Glutamatergic neuron (in vitro differentiated cells): ENCODE measurements at regions not wholly inside any gene's neighbourhood (a gene's known extent, or its start where the extent isn't known, plus 50 kb on each side); places are given as distances from the start of the nearest gene placed in this dataset.

Source experiments
- DNase-seq: peaks from one replicate; pipeline ENCODE4 v3.0.0; 2022
- H3K27ac Mint-ChIP-seq: one replicate; pipeline ENCODE4 v1.8.0; 2020; ENCODE audit warnings: mild to moderate bottlenecking, mixed read lengths, inconsistent platforms; ENCODE audit not compliant: unreplicated experiment
- H3K27me3 Mint-ChIP-seq: one replicate; pipeline ENCODE4 v1.8.0; 2020; ENCODE audit warnings: mild to moderate bottlenecking, moderate library complexity, mixed read lengths, inconsistent platforms; ENCODE audit not compliant: unreplicated experiment
- H3K36me3 Mint-ChIP-seq: one replicate; pipeline ENCODE4 v1.8.0; 2020; ENCODE audit warnings: mild to moderate bottlenecking, mixed read lengths, inconsistent platforms; ENCODE audit not compliant: unreplicated experiment
- H3K4me1 Mint-ChIP-seq: one replicate; pipeline ENCODE4 v1.8.0; 2020; ENCODE audit warnings: mild to moderate bottlenecking, low read depth, mixed read lengths, inconsistent platforms; ENCODE audit not compliant: unreplicated experiment
- H3K4me3 Mint-ChIP-seq: one replicate; pipeline ENCODE4 v1.8.0; 2020; ENCODE audit warnings: mild to moderate bottlenecking, mixed read lengths, inconsistent platforms; ENCODE audit not compliant: unreplicated experiment
- H3K9me3 Mint-ChIP-seq: one replicate; pipeline ENCODE4 v1.8.0; 2020; ENCODE audit warnings: mild to moderate bottlenecking, moderate library complexity, mixed read lengths, inconsistent platforms; ENCODE audit not compliant: unreplicated experiment
- TF ChIP-seq, protein P1 (sequence below): fragments of 200-600 bp; sonication (generic); IDR thresholded peaks from one replicate; pipeline ENCODE4 v1.5.0; 2021; ENCODE audit not compliant: partially characterized antibody, unreplicated experiment

DNA sequence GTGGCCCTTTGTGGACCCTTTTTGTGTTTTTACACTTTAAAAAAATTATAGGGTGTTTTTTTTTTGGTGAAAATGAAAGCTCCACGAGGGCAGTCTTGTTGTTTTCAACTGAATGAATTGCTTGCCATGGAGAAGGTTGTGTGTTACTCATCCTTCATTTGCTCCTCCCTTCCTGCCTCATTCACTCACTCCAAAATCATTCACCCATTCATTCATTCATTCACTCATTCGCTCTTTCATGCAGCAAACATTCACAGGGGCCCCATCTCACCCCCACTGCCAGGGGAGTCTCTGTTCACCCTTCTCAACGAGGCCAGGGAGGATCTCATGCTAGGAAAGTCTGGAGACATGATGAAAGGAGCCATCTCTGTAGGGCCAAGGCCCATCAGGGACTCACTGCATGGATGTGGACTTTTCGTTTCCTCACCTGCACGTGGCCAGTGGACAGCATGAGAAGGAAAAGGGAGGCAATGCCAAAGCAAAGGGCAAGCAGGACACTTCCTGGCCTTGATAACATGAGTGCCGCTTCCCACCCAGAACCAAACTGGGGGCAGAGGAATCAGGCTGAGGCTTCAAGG lies 62.8 kb upstream of the COL13A1 start:
- Mint-ChIP-seq H3K27ac (no peak overlapping the region), H3K4me3 (no peak overlapping the region)

DNA sequence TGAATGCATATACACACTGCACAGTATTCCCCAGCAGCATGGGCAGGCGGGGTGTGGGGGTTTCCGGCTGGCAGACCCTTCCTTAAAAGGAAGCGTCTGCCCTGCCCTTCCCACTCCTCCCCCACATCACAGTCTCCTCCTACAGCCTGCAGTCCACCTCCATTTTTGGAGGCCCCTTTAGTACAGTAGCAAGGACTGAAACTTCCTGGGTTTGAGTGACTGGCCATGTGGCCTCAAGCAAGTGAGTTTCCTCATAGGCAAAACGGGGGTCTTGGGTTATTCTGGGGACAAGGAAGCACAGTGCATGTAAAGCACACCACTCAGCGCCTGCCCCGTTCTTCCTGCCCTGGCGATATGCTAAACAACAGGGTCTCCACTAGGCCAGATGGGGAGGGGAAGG lies 62.1 kb upstream of the COL13A1 start:
- TF ChIP-seq, protein P1, sequence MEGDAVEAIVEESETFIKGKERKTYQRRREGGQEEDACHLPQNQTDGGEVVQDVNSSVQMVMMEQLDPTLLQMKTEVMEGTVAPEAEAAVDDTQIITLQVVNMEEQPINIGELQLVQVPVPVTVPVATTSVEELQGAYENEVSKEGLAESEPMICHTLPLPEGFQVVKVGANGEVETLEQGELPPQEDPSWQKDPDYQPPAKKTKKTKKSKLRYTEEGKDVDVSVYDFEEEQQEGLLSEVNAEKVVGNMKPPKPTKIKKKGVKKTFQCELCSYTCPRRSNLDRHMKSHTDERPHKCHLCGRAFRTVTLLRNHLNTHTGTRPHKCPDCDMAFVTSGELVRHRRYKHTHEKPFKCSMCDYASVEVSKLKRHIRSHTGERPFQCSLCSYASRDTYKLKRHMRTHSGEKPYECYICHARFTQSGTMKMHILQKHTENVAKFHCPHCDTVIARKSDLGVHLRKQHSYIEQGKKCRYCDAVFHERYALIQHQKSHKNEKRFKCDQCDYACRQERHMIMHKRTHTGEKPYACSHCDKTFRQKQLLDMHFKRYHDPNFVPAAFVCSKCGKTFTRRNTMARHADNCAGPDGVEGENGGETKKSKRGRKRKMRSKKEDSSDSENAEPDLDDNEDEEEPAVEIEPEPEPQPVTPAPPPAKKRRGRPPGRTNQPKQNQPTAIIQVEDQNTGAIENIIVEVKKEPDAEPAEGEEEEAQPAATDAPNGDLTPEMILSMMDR, result no peak
- Mint-ChIP-seq H3K36me3 (no peaks in the 10 kb centered on the region), H3K4me1 (peaks cover 2% of the 10 kb centered on the region), H3K27me3 (peaks cover 2% of the 10 kb centered on the region), H3K4me3 (no peak overlapping the region), H3K27ac (no peak overlapping the region), H3K9me3 (peaks cover 4% of the 10 kb centered on the region)
- no peak for DNase-seq

More for the DNA sequence above, 62.8 kb upstream of the COL13A1 start:
- peaks cover 2% of the 10 kb centered on the region for H3K27me3 Mint-ChIP-seq
- H3K4me1 Mint-ChIP-seq, result peaks cover 2% of the 10 kb centered on the region
- peaks cover 8% of the 10 kb centered on the region for H3K9me3 Mint-ChIP-seq
- TF ChIP-seq, protein P1, result no peak
- no peaks in the 10 kb centered on the region for H3K36me3 Mint-ChIP-seq
- no peak for DNase-seq

DNA sequence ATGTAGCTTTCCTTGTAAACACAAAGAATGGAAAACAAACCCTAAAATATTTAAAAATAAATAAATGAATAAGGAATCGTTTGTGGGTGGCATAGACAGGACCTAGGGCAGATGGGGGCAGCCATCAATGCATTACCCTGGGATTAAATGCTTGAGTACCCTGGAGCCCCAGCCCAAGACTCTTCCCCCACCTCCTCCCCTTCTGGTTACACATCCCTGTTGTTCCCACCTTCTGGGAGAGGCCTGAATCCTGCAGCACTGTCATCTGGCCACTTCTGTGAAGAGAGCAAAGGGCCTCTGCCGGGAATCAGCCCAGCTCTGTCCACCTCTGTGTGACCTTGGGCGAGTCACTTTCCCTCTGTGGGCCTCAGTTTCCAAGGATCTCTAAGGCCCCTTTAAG lies 61.6 kb upstream of the COL13A1 start:
- H3K27me3 Mint-ChIP-seq, result peaks cover 2% of the 10 kb centered on the region
- no peak overlapping the region for H3K27ac Mint-ChIP-seq
- H3K9me3 Mint-ChIP-seq, result peaks cover 4% of the 10 kb centered on the region
- TF ChIP-seq, protein P1, result no peak
- DNase-seq, result no peak
- H3K4me1 Mint-ChIP-seq, result peaks cover 2% of the 10 kb centered on the region
- H3K4me3 Mint-ChIP-seq, result no peak overlapping the region
- no peaks in the 10 kb centered on the region for H3K36me3 Mint-ChIP-seq

DNA sequence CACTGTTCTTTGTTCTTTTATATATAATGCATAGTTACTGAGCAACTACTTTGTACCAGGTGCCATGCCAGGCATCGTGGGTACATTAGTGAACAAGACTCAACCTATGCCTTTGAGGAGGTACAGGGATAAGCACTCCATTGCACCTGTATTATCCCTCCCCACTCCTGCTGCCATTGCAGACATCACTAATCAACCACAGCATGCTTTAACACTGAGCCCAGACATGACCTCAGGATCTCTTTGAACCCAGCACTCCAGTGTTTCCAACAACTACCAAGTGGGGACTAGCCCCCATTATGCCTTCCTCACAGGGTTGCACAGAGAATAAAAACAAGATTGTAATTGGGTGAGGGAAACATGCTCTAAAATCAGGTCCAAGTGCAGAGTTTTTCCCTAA lies 60.5 kb upstream of the COL13A1 start:
- no peak overlapping the region for H3K27ac Mint-ChIP-seq
- H3K9me3 Mint-ChIP-seq, result peaks cover 4% of the 10 kb centered on the region
- no peaks in the 10 kb centered on the region for H3K36me3 Mint-ChIP-seq
- TF ChIP-seq, protein P1, result no peak
- no peak for DNase-seq
- H3K4me1 Mint-ChIP-seq, result peaks cover 2% of the 10 kb centered on the region
- no peak overlapping the region for H3K4me3 Mint-ChIP-seq
- H3K27me3 Mint-ChIP-seq, result peaks cover 2% of the 10 kb centered on the region

DNA sequence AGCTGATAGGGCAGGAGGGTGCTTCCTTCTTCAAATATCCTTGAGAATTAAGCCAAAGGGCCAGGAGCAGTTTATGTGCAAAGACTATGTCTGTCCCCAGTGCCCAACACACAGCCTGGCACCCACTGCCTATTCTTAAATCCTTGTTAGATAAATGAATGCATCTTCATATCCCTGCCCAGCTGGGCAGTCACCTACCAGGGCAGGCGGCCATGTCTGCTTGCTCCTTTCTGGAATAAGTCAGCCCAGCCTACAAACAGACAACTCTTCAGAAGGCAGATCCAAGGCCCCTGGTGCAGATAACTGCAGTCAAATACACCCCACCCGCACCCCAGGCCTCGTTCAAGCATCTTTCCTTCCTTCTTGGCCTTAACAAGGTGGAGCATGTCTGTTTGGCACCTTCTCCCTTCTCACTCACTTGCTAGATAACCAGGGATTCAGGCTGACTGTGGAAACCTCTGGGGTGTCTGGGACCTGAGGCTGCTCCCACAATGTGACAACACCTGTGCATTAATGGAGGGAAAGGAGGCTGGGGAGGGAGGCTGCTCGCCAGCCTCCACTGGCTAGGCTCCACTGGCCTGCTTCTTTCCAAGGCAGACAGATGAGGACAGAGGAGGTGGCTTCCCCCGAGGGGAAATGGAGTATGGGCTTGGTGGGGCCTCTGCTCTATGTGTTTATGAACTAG lies 59.9 kb upstream of the COL13A1 start:
- TF ChIP-seq, protein P1, result no peak
- Mint-ChIP-seq H3K9me3 (peaks cover 4% of the 10 kb centered on the region), H3K4me3 (no peak overlapping the region), H3K27ac (no peak overlapping the region), H3K4me1 (peaks cover 2% of the 10 kb centered on the region), H3K36me3 (no peaks in the 10 kb centered on the region), H3K27me3 (peaks cover 2% of the 10 kb centered on the region)
- no peak for DNase-seq
